ENCODE measurements at regions not wholly inside any gene's neighbourhood (a gene's known extent, or its start where the extent isn't known, plus 50 kb on each side); places are given as distances from the start of the nearest gene placed in this dataset.

- Histone ChIP-seq H3K4me2 (ENCODE audit: low read length) (no peak overlapping the region), H3F3A (ENCODE audit: control insufficient read depth, insufficient read depth) (no peaks in the 10 kb centered on the region), H3K79me2 (ENCODE audit: control insufficient read depth, low read length) (no peaks in the 10 kb centered on the region), H3K36me3 (ENCODE audit: control insufficient read depth, low read length) (no peaks in the 10 kb centered on the region), H4K20me1 (ENCODE audit: control insufficient read depth, insufficient read depth, low read depth, low read length) (no peaks in the 10 kb centered on the region), H3K4me3 (ENCODE audit: low read length) (no peak overlapping the region), H3K9me3 (ENCODE audit: control insufficient read depth, insufficient read depth, low read length) (no peaks in the 10 kb centered on the region), H3K4me1 (ENCODE audit: control insufficient read depth, low read length) (peaks cover 13% of the 10 kb centered on the region), H3K27ac (ENCODE audit: low read depth, low read length) (no peak overlapping the region), H3K27me3 (ENCODE audit: control insufficient read depth, low read length) (no peaks in the 10 kb centered on the region), H3K9me2 (replicated peaks; ENCODE audit: control insufficient read depth, low read length) (no peaks in the 10 kb centered on the region)
- TF ChIP-seq EZH2phosphoT487 (IDR thresholded peaks at IDR 0.05; ENCODE audit: borderline replicate concordance, low read length) (no peak), CTCF (IDR thresholded peaks at IDR 0.05; ENCODE audit: low read depth, low read length, poor library complexity, severe bottlenecking) (no peak)
Measured at GRCh38 chr14:48814562-48814961, 771.6 kb downstream of the RPS29 start.

DNA sequence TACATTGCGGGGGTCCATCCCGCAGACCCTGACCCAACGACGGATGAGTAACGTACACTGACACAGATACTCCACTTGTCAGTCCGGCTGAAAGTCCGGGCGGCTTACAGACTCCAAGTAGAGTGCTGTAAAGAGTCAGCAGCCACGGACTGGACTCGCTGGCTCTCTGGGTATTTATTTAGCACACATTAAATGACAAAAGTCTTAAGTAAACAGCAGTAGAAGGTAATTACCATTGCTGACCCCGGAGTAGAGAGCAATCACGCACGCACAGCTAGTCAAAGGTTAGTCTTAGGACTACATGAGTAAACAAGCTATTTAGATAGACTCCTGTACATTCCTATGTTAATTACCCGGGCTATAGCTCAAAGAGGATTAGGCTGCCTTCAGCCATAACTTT lies 780.9 kb downstream of the RPS29 start:
- Histone ChIP-seq H4K20me1 (ENCODE audit: control insufficient read depth, insufficient read depth, low read depth, low read length) (no peaks in the 10 kb centered on the region), H3K79me2 (ENCODE audit: control insufficient read depth, low read length) (no peaks in the 10 kb centered on the region), H3K27me3 (ENCODE audit: control insufficient read depth, low read length) (no peaks in the 10 kb centered on the region), H3K27ac (ENCODE audit: low read depth, low read length) (no peak overlapping the region), H3K4me1 (ENCODE audit: control insufficient read depth, low read length) (no peaks in the 10 kb centered on the region), H3K9me3 (ENCODE audit: control insufficient read depth, insufficient read depth, low read length) (no peaks in the 10 kb centered on the region), H3F3A (ENCODE audit: control insufficient read depth, insufficient read depth) (no peaks in the 10 kb centered on the region), H3K36me3 (ENCODE audit: control insufficient read depth, low read length) (no peaks in the 10 kb centered on the region), H3K4me2 (ENCODE audit: low read length) (no peak overlapping the region), H3K9me2 (replicated peaks; ENCODE audit: control insufficient read depth, low read length) (no peaks in the 10 kb centered on the region; the same call in 1 of the 2 replicates), H3K4me3 (ENCODE audit: low read length) (no peak overlapping the region)
- TF ChIP-seq EZH2phosphoT487 (IDR thresholded peaks at IDR 0.05; ENCODE audit: borderline replicate concordance, low read length) (no peak), CTCF (IDR thresholded peaks at IDR 0.05; ENCODE audit: low read depth, low read length, poor library complexity, severe bottlenecking) (no peak)

DNA sequence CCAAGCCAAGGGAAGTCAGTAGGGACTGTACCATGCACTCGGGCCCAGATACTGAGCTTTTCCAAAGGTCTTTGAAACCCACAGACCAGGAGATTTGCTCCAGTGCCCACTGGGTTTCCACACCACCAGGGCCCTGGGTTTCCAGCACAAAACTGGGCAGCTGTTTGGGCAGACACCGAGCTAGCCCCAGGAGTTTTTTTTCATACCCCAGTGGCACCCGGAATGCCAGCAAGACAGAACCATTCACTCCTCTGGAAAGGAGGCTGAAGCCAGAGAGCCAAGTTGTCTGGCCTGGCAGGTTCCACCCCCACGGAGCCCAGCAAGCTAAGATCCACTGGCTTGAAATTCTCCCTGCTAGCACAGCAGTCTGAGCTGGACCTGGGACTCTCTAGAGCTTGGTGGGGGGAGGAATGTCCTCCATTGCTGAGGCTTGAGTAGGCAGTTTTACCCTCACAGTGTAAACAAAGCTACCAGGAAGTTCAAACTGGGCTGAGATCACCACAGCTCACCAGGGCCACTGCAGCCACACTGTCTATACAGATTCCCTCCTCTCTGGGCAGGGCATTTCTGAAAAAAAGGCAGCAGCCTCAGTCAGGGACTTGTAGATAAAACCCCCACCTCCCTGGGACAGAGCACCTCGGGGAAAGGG lies 793.7 kb downstream of the RPS29 start:
- no peak for TF ChIP-seq CTCF (IDR thresholded peaks at IDR 0.05; ENCODE audit: low read depth, low read length, poor library complexity, severe bottlenecking)
- no peak for TF ChIP-seq EZH2phosphoT487 (IDR thresholded peaks at IDR 0.05; ENCODE audit: borderline replicate concordance, low read length)
- Histone ChIP-seq H3K27me3 (ENCODE audit: control insufficient read depth, low read length) (no peaks in the 10 kb centered on the region), H4K20me1 (ENCODE audit: control insufficient read depth, insufficient read depth, low read depth, low read length) (no peaks in the 10 kb centered on the region), H3K79me2 (ENCODE audit: control insufficient read depth, low read length) (no peaks in the 10 kb centered on the region), H3K4me3 (ENCODE audit: low read length) (no peak overlapping the region), H3K9me2 (replicated peaks; ENCODE audit: control insufficient read depth, low read length) (no peaks in the 10 kb centered on the region), H3K27ac (ENCODE audit: low read depth, low read length) (no peak overlapping the region), H3K9me3 (ENCODE audit: control insufficient read depth, insufficient read depth, low read length) (no peaks in the 10 kb centered on the region), H3F3A (ENCODE audit: control insufficient read depth, insufficient read depth) (no peaks in the 10 kb centered on the region), H3K4me2 (ENCODE audit: low read length) (no peak overlapping the region), H3K4me1 (ENCODE audit: control insufficient read depth, low read length) (no peaks in the 10 kb centered on the region), H3K36me3 (ENCODE audit: control insufficient read depth, low read length) (no peaks in the 10 kb centered on the region)
